ENCODE measurements at regions not wholly inside any gene's neighbourhood (a gene's known extent, or its start where the extent isn't known, plus 50 kb on each side); places are given as distances from the start of the nearest gene placed in this dataset.

DNA sequence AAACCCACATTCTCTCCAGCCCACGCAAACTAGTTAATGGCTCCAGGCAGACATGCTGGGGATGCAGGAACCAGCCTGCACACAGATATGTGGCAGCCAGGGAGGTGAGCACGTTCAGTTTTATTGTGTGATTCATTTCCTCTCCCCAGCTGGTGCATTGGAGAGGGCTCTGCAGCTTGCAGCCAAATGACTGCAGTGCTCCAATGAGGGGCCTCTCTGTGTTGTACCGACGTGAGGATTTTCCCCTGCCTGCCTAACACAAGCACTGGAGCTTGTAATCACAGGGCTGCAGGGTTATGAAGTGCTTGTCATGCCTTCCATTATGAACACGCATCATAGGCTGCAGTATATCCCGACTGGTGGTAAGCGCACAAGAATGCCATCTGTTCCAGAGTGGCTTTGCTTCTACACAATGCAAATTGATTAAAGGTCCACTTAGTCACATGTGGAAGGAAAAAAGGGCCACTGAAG lies 92.3 kb upstream of the THUMPD2 start:
- TF ChIP-seq CTCF (IDR thresholded peaks at IDR 0.05) (no peak), POLR2A (IDR thresholded peaks at IDR 0.05) (no peak)
